Bone marrow (tissue), 2 donors: ENCODE measurements at regions not wholly inside any gene's neighbourhood (a gene's known extent, or its start where the extent isn't known, plus 50 kb on each side); places are given as distances from the start of the nearest gene placed in this dataset.

Experiments used
- DNase-seq, 2 donors: peaks; one replicate each; lab custom pipeline; 2025; lab: John Stamatoyannopoulos, UW

DNA sequence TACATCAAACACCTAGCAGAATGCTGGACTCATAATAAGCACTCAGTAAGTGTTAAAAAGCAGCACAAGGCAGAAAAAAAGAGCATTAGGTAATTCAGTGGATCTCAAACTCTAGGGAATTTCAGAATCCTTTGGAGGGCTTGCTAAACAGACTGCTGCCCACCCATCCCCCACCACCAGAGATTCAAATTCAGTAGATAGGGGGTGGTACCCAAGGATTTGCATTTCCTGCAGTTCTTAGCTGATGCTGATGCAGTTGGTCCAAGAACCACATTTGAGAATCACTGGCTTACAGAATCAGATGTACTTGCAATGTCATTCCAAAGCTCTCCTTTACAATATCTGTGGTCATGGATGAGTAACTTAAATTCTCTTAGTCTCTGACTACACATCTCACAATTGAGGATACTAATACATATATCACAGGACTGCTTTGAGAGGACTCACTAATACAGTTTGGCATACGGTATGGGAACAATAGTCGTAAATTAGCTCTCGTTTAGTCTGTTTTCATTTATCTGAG lies 664.5 kb downstream of the KCNA4 start:
- no peak for DNase-seq

DNA sequence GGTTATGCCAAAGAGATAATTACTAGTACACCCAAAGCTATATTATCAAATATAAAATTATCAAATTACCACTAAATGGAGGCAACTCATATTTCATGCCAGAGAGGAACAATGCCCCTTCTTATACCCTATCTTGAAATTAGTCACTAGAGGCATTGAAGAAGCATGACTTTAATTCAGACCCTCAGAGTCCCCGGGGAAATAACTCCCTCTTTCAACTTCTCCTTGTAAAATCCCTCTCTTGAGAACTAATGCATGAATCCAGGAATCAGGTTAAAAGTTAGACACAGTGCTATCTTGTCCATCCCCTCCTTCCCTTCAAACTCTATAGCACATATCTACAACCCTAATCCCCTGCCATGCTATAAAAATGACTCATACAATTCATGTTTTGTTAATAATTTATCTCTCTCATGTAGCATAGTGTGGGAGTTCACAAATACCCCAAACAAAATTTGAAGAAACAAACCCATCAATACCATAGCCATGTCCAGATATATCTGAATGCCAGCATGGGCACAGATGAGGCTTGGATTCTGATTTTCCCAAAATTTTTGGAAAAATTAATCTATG lies 665.4 kb downstream of the KCNA4 start:
- DNase-seq = no peak

DNA sequence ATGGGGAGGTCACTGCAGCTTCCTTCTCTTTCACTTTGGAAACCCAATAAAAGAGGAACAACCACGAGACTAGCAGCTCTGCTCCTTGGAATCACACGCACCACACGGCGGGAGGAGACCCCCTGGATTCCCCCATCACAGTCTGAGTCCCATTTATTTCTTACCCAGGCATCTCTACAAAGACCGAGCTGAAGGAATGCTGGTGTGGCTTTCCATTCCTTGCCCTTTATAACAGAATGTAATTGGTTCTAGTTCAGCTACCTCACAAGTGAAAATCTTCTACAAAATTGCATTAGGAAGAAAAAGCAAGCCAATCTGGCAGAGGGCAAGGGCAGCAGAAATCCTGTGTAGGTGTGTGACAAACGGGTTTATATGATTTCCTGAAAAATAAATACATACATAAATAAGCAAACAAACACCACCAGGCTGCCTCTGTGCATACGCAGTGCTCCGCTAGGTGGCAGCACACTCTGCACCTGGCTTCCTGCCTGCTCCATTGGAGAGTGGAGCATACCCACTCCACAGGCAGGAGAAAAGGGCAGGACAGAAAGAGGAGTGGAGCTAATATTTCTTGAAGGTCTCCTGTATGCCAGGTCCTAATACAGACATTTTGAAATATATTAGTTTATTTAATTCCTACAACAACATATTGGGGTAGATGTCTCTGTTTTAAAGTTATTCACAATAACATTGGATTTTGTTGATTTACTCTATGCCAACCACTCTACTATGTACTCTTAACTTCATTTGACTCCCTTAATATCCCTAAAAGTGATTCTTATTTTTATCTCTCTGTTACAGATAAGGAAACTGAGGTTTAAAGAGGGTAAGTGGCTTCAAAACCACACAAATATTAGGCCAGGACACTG lies 673.1 kb downstream of the KCNA4 start:
- no peak for DNase-seq

DNA sequence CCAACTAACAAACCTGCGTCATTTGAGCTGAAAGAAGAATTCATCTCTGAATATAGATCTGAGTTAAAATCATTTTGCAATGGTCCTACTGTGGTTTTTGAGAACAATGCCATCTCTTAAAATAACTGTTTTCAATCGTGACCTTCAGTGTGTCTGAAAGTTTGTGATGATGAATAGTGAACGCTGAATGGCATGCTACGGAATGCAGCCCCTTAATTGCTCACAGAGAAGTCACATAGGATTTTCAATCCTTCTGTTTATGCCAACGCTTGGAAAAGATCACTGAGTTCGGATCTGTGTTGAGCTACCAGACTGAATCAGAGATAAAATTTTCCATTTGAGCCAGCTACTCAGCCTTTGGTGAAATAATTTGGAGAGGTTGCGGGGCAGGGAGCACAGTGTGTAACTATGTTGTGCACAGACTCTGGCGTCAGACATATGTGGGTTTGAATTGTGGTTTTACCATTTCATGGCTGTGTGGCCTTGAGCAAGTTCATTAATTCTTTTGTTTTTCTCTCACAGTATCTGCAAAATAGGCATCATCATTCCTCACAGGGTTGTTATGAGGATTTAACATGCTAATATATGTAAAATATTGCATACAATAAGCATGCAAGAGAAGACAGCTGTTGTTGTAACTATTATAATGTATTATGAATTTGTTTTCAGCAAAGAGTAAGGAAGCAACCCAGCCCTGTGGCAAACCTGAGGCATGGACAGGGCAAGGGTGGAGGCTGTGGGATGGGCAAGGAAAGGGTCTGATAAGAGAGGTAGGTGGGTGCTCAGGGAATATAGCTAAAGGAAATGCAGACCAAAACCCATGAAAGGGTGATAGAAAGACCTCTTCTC lies 679.9 kb downstream of the KCNA4 start:
- no peak for DNase-seq

DNA sequence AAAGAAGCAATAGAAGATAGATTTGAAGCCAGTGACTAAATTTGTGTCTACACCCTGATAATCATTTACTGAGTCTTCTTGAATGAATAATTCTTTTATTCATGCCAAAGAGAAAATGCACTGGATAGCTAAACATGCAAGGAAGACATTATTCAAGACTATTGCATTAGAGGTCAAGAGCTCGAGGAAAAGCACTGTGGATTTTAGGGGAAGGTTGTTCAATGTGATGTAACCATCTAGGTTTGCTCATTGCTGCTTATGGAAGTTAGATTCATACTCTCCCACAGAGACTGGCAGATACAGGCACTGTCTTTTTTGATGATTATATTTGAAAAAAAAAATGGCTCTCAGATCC lies 682.1 kb downstream of the KCNA4 start:
- DNase-seq = no peak

DNA sequence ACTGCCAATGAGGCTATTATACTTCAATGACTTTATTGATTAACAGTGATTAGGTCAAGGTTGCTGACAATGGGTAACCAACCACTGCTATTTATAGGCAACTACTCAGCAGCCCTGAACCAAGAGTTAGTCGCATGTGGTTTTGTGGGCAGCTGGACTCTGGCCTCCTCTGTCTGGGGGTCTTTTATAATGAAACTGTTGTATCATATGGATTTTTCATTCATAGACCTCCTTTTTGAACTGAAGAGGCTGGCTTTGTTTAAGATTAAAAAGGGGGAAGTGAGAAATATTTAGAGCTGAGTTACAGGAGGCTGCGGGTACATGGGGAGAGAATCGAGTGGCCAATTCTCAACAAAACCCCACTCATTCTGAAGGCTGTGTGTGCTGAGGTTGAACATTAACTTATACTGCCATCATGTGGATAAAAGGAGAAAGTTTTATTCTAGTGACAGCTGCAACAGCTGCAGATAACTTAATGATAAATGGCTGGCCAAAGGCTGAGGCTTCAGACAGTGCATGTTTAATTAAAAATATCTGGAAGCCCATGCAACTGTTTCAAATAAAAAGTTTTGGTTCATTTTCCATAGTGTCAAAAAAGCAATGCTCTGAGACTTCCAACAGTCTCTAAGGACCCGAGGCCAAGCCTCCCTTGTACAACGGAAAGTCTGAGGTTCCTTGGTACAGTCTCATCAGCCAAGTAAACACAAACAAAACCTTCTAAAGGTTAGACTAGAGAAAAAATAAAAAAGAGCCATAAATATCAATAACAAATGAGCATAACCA lies 682.6 kb downstream of the KCNA4 start:
- DNase-seq = no peak

DNA sequence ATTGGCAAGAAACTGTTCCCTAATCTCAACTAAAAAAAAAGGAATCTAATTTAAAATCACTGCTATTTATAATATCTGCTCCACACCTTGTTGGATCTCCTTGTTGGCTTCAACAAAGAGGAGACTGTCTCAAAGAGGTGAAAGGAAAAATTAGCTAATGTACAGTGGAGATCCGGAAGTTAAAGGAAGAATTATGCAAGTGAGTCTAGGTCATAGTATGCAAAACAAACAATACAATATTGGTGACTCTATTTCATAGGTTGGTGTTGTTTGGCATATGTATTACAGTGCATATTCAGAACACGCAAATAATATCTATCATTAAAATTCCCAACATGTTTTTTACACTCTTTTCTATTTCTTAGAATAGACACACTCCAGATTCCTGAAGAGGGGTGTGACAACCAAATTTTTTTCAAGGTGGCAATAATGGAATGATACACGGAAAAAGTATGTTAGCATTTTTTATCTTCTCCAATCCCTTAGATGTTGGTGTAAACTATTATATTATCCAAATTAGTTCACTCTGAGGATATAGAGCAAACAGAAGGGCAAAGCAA lies 685.3 kb downstream of the KCNA4 start:
- DNase-seq = no peak

DNA sequence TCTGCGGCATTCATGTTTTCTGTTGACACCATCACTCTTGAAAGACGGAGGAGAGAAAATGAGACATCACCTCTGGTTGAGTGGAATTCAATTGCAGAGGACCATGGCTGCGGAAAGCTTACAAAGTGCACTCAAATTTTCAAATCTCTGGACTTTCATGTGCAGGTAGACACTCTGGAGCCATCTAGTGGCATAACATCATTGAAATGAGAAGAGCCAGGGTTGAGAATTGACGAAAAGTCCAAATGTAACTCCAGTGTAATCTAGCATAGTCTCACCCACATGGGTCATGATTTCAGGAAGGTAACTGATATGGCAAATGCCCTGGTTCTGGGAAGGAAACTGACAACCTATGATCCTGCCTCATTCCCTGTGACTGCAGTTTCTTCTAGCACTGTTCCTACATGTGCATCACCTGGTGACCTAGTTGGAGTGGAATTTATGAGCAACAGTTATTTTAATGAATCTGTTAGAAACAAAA lies 687.8 kb downstream of the KCNA4 start:
- no peak for DNase-seq

DNA sequence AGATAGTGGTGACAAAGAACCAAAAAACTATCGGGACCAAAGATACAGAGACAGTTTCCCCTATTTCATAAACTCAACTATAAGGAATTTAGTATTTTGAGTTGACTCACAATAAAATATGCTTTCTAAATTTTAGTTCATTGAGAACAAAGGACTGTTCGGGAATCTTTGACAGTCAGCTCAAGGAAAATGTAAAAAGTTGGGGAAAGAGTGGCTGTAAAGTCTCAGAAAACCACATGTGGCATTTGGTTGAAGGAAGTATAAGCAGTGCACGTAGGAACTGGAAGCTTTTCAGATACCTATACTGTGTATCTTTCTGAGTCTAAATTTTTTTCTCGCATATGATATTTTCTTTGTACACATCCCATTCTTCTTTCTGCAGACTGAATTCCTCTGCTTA lies 688.9 kb downstream of the KCNA4 start:
- no peak for DNase-seq

DNA sequence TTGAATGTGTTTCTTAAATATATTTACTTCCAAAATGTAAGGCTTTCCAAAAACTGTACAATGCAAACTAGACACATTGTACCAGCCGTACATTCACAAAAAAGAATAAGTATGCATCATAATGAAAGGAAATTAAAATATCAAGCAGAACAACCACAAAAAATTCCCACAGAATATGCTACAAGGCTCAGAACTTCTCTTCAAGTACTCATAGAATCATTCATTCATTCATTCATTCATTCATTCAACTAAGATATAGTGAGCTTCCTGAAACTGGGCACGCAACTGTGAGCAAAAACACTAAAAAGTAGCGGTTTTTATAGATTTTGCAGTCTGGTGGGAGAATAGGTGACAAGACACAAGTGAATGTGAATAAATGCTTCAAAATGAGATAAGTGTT lies 690.1 kb downstream of the KCNA4 start:
- no peak for DNase-seq

DNA sequence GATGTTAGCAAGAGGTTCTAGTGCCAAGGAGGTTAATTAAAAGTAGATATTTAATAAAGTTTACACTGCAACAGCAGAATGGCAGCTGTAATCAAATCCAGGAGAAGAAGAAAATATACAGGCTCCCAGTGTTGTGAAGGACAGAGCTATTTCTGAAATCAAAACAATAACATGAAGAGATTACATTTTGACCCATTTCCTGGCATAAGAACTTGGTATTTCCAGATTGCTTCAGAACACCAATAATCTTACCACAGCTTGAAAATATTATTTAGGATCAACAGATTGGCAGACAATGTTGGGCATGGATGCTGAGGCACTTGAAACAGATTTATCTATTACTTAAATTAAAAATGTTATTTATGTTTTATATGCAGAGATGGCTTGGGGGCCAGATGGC lies 692.5 kb downstream of the KCNA4 start:
- DNase-seq = no peak

DNA sequence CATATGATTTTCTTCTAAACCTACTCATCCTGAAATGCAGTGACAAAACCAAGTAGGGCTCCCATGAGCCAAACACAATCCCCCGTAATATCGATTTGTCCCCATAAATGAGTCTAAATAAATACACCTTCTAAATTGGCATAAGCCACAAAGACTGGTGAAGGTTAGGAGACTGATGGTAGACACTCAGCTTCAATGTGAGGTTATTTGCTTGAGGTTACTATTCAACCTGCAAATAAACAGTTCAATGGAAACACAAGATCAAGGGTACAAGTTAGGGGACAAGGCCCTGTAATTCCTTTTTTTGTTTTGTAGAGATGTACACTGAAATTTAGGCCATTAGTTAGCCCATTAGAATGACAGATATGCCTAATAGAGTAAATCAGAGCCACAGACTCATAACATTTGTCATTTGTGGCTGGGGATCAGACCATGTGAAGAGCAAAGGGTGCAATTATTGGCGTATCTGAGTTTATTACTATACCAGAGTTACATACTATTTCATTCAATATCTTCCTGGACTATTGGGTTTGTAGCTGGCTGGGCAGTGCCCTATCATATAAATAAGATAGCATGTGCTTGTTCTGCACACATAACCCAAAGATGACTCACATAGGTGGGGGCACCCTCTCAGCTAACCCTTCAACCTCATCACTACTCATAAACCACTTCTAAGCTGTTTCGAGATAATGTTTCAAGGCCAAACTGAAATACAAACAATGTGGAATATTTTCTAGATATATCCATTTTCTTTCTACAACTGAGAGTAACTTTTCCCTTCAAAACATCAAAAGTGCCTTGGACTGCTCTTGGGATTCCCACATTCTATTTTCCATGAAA lies 695.3 kb downstream of the KCNA4 start:
- DNase-seq = no peak

DNA sequence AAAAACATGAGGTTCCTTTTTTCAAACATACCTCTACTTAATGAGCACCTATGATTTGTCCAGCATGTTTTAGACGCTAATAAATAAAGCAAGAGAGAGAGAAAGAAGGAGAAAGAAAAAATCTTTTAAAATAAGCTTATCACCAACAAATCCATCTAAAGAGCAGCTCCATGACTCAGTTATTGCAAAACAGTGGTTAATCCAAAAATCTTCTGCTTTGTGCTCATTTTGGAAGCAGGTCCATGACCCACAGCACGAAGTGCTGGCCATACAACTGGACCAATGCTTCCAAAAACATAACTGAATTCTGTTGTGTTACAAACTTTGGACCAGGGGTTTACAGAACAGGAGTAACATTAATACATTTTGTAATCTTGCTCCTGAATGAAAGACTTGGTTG lies 696.6 kb downstream of the KCNA4 start:
- DNase-seq = no peak

DNA sequence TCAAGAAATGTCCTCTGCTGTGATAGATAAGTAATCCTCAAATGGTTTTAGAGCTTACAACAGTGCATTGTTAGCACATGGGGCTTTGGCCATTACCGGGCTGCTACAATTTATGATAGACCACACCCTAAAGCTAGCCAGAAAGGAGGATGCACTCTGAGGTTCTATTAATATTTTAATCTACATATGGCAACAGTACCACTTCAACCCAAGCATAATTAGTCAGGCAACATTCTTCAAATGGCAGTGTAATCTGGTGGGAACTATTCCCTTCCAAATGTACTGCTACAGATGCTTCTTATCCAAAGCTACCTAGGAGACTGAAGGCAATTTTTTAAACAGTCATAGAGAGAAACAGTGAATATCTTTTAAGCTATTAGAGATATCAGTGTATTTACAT lies 697.6 kb downstream of the KCNA4 start:
- no peak for DNase-seq

DNA sequence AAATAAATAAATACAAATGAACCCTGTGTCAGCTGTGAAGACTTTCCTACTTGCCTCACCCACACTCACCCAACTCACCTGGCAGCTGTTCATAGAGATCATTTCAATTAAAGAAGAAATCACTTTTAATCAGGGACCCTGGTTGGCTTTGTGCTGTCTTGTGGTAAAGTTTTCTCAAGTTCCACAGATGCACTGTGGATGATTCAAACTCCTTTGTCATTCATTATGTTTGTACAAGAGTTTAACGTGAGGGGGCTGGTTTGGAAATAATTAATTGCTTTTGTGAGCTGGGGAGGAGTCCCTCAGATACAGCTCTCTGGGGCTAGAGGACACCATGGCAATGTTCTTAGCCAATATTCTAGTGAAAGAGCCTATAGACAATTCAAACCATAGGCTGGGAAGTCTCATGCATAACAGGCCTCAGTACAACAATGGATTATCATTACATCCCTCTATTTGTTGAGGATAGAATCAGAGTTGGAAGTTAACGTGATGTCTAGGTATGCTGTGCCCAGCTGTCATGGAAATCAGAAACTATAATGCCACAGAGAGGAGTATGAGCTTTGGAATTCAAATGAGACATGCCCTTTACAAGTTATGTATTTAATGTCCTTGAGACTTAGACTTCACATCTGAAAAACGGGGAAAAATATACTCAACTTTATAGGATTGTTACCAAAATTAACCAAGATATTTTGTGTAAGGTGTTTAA lies 698.5 kb downstream of the KCNA4 start:
- no peak for DNase-seq

DNA sequence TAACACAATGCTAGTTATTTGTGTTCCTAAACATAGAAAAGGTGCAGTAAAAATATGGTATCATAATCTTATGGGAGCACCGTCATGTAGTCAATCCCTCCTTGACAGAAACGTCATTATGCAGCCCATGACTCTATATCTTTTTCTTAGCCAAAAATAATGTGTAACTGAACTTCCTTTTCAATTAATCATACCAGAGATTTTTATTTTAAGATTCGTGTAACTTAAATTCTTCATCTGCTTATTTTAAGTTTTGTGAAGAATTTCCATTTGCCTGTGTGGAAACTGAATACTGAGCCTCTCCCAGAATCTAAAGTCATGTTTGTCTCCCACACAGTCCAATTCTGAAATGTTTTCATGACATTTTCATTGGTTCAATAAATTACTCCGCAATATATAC lies 699.1 kb downstream of the KCNA4 start:
- DNase-seq = no peak

DNA sequence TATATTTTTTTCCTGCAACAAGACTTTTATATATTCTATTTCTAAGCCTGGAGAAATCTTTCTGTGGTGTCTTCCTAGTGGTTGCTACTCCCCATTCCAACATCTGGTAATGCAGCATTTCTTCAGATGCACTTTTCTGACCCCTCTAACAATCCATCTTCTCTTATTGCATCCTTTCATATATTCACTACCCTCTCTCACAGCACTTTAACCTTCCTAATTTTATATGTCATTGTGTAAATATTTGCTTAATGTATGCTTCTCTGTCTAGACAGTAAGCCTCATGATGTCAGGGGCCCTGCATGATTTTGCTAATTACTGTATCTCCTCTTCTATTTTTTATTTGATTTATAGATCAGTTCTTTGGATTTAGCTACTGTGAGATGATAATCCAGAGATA lies 701.6 kb downstream of the KCNA4 start:
- no peak for DNase-seq

DNA sequence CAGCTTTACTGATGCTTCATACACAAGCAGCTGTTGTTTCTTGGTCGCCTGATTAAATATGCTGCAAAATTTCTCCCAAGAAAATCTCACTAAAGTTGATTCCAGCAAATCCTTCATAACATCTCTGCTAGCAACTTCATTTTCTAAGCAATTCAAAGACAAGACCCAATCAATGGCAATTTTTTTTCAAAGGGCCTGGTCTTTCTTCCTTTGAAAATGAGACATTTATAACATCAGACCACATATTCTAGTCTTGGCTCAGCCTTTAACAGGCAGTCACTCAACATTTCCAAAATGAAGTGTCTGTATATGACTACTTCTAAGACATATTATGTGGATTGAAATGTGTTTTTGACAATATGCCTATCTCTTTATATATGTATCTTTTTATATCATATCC lies 702.6 kb downstream of the KCNA4 start:
- no peak for DNase-seq

DNA sequence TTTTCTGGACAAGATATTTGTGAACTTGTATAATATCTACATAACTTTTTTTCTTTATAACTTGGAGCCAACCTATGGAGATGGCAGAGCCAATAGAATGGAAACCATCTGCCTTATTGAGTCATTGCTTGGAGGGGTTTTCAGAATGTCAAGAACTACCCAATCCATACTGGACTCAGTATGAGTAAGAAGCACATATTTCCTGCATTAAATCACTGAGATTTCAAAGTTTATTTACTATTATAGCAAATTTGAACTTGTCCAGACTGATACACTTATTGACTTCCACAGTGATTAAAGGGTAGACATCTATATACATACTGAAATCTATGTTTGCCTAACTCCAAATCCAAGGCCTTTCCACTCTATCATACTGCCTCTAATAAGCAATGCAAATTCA lies 704.0 kb downstream of the KCNA4 start:
- DNase-seq = no peak
